T-cell (primary cell): ENCODE measurements at regions not wholly inside any gene's neighbourhood (a gene's known extent, or its start where the extent isn't known, plus 50 kb on each side); places are given as distances from the start of the nearest gene placed in this dataset.

ENCODE experiments used
- ATAC-seq, 4 experiments: fragments of 200-7000 bp in 3 of 4; fragments of 150-1000 bp in 1 of 4; cut with Tn5 transposase; replicated peaks in 1 of 4; 1 replicate in 3 of 4; 2 replicates in 1 of 4; pipeline ENCODE4 v1.10.0; 2021; ENCODE audit warnings: moderate library complexity in 3 of 4, mild to moderate bottlenecking in 2 of 4, moderate number of reproducible peaks in 1 of 4
- CTCF ChIA-PET, 2 donors: fragments of 300-600 bp; sonication (Branson Sonifier 250); formaldehyde crosslinking; loops; one replicate each; lab custom pipeline; 2022; ENCODE audit warnings: antibody characterized with exemption in 2 of 2; lab: Charles Lee
- POLR2A ChIA-PET, 2 donors: fragments of 300-600 bp; sonication (Branson Sonifier 250); formaldehyde crosslinking; loops; one replicate each; lab custom pipeline; 2022; ENCODE audit warnings: antibody characterized with exemption in 2 of 2; lab: Charles Lee
- DNase-seq, 35 experiments: peaks; one replicate each; pipeline versions ENCODE4 v3.0.0 to v3.0.0-alpha.2; 2013 to 2023
- H3K27ac ChIP-seq: one replicate; pipeline ENCODE4 v1.5.1; 2013; ENCODE audit warnings: low read length
- H3K27me3 ChIP-seq, 2 experiments: replicated peaks in 1 of 2; 1 replicate in 1 of 2; 2 replicates in 1 of 2; pipeline versions ENCODE4 v1.6.1 to v1.7.0; 2013; ENCODE audit warnings: low read length in 1 of 2, mixed read lengths in 1 of 2; ENCODE audit not compliant: control insufficient read depth in 2 of 2, insufficient read depth in 2 of 2; ENCODE audit errors: extremely low read depth in 1 of 2
- H3K36me3 ChIP-seq, 2 donors: 1 replicate in 1 of 2; 2 replicates in 1 of 2; pipeline versions ENCODE4 v1.6.1 to v1.7.0; 2013; ENCODE audit warnings: low read length in 1 of 2; ENCODE audit not compliant: control insufficient read depth in 2 of 2, insufficient read depth in 1 of 2; ENCODE audit errors: extremely low read depth in 1 of 2
- H3K4me1 ChIP-seq, 2 experiments: 1 replicate in 1 of 2; 2 replicates in 1 of 2; pipeline versions ENCODE4 v1.6.1 to v1.7.0; 2013; ENCODE audit warnings: low read length in 2 of 2, mixed read lengths in 1 of 2; ENCODE audit not compliant: insufficient read depth in 2 of 2, control insufficient read depth in 1 of 2; ENCODE audit errors: extremely low read depth in 1 of 2
- H3K4me3 ChIP-seq, 2 donors: 1 replicate in 1 of 2; 2 replicates in 1 of 2; pipeline versions ENCODE4 v1.5.1 to v1.7.0; 2013; ENCODE audit warnings: mild to moderate bottlenecking in 2 of 2, low read length in 1 of 2, moderate library complexity in 1 of 2; ENCODE audit not compliant: control insufficient read depth in 1 of 2; ENCODE audit errors: extremely low read depth in 1 of 2
- H3K9me3 ChIP-seq: 2 replicates; pipeline ENCODE4 v1.7.0; 2013
- H3K27ac Mint-ChIP-seq, 2 donors: one replicate each; pipeline ENCODE4 v1.8.0; 2020 to 2021; ENCODE audit warnings: mild to moderate bottlenecking in 2 of 2, mixed read lengths in 2 of 2
- H3K27me3 Mint-ChIP-seq, 2 donors: one replicate each; pipeline ENCODE4 v1.8.0; 2021 to 2022; ENCODE audit warnings: mixed read lengths in 2 of 2
- H3K36me3 Mint-ChIP-seq: one replicate; pipeline ENCODE4 v1.8.0; 2021; ENCODE audit warnings: mixed read lengths
- H3K4me1 Mint-ChIP-seq, 3 donors: one replicate each; pipeline ENCODE4 v1.8.0; 2020 to 2022; ENCODE audit warnings: mixed read lengths in 3 of 3, mild to moderate bottlenecking in 1 of 3
- H3K4me3 Mint-ChIP-seq, 3 donors: one replicate each; pipeline ENCODE4 v1.8.0; 2020 to 2022; ENCODE audit warnings: mild to moderate bottlenecking in 3 of 3, mixed read lengths in 3 of 3, moderate library complexity in 3 of 3
- H3K9me3 Mint-ChIP-seq, 3 donors: one replicate each; pipeline ENCODE4 v1.8.0; 2020 to 2022; ENCODE audit warnings: mixed read lengths in 3 of 3
- WGBS: methylation state at CpG from one replicate; pipeline ENCODE4 v1.1.5; 2013; ENCODE audit warnings: missing lambda C conversion rate; ENCODE audit not compliant: insufficient coverage; 5-methylcytosine and 5-hydroxymethylcytosine counted together

DNA sequence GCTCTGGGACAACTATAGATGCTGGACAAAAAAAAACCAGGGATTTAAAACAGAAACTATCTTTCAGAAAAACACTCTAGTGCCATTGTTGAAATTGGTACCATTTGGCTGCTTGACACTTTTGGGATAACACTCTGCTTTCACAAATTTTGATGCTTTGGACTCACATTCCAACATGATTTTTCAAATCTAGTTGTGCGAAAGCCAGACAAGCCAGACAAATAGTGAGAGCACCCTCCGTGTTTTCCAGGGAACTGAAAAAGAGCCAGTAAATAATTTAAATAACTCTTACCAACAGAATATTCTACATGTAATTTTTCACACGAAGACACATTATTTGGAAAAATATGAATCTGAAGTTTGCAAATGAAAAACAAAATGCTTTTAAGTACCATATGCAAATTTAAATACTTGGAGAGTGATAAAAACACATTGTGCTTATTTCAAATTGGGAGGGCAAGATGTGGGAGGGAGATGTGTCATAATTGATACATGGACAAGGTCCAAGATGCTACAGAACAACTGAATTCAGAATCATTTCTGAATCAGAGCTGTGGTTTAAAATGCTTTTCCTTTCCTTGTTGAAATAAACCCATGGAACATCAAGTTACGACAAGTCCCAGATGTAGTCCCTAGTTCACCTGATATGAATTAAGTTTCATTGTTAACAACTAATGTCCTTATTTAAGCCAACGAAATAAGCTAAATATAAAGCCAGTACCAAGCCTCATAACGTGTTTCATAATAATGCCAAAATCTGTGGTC lies 144.2 kb upstream of the SOX2 start:
- H3K4me3 Mint-ChIP-seq: no peak overlapping the region
- CTCF ChIA-PET: no interaction called here
- H3K27ac Mint-ChIP-seq: no peak overlapping the region
- Histone ChIP-seq H3K4me1 (no peaks in the 10 kb centered on the region), H3K9me3 (no peaks in the 10 kb centered on the region), H3K27ac (no peak overlapping the region), H3K36me3 (no peaks in the 10 kb centered on the region), H3K4me3 (no peak overlapping the region), H3K27me3 (no peaks in the 10 kb centered on the region)
- H3K27me3 Mint-ChIP-seq: no peaks in the 10 kb centered on the region
- DNase-seq (no peak), ATAC-seq (no peak)
- POLR2A ChIA-PET: no interaction called here
- no peaks in the 10 kb centered on the region for H3K4me1 Mint-ChIP-seq
- WGBS: no CpG with 5 or more reads among the region's 6 CpGs
- H3K36me3 Mint-ChIP-seq: no peaks in the 10 kb centered on the region
- H3K9me3 Mint-ChIP-seq: peaks cover 3 to 8% (median 5%) of the 10 kb centered on the region in 3 donors

GRCh38 chr3:181565416-181565815 lies 146.3 kb upstream of the SOX2 start:
- H3K36me3 Mint-ChIP-seq: no peaks in the 10 kb centered on the region
- no peak overlapping the region for H3K4me3 Mint-ChIP-seq
- H3K9me3 Mint-ChIP-seq: peaks cover 5 to 10% (median 10%) of the 10 kb centered on the region in 3 donors
- no peaks in the 10 kb centered on the region for H3K36me3 ChIP-seq
- H3K4me1 ChIP-seq: no peaks in the 10 kb centered on the region
- ChIA-PET POLR2A (no interaction called here), CTCF (no interaction called here)
- no peak for ATAC-seq
- no peak overlapping the region for H3K27ac ChIP-seq
- H3K4me1 Mint-ChIP-seq: no peaks in the 10 kb centered on the region
- no peak overlapping the region for H3K27ac Mint-ChIP-seq
- H3K27me3 ChIP-seq: no peaks in the 10 kb centered on the region
- H3K9me3 ChIP-seq: no peaks in the 10 kb centered on the region
- WGBS: no CpG with 5 or more reads among the region's 3 CpGs
- no peak for DNase-seq
- no peak overlapping the region for H3K4me3 ChIP-seq
- no peaks in the 10 kb centered on the region for H3K27me3 Mint-ChIP-seq

GRCh38 chr3:181564222-181564621 lies 147.5 kb upstream of the SOX2 start:
- no peak overlapping the region for H3K4me3 Mint-ChIP-seq
- Histone ChIP-seq H3K27ac (no peak overlapping the region), H3K4me3 (no peak overlapping the region), H3K36me3 (no peaks in the 10 kb centered on the region), H3K4me1 (no peaks in the 10 kb centered on the region), H3K27me3 (no peaks in the 10 kb centered on the region), H3K9me3 (no peaks in the 10 kb centered on the region)
- H3K9me3 Mint-ChIP-seq: peaks cover 0 to 10% (median 3%) of the 10 kb centered on the region in 3 donors
- ChIA-PET POLR2A (no interaction called here), CTCF (no interaction called here)
- H3K27ac Mint-ChIP-seq: no peak overlapping the region
- H3K4me1 Mint-ChIP-seq: no peaks in the 10 kb centered on the region
- DNase-seq (no peak), ATAC-seq (no peak)
- no peaks in the 10 kb centered on the region for H3K27me3 Mint-ChIP-seq
- WGBS: no CpG with 5 or more reads among the region's 1 CpG
- no peaks in the 10 kb centered on the region for H3K36me3 Mint-ChIP-seq

DNA sequence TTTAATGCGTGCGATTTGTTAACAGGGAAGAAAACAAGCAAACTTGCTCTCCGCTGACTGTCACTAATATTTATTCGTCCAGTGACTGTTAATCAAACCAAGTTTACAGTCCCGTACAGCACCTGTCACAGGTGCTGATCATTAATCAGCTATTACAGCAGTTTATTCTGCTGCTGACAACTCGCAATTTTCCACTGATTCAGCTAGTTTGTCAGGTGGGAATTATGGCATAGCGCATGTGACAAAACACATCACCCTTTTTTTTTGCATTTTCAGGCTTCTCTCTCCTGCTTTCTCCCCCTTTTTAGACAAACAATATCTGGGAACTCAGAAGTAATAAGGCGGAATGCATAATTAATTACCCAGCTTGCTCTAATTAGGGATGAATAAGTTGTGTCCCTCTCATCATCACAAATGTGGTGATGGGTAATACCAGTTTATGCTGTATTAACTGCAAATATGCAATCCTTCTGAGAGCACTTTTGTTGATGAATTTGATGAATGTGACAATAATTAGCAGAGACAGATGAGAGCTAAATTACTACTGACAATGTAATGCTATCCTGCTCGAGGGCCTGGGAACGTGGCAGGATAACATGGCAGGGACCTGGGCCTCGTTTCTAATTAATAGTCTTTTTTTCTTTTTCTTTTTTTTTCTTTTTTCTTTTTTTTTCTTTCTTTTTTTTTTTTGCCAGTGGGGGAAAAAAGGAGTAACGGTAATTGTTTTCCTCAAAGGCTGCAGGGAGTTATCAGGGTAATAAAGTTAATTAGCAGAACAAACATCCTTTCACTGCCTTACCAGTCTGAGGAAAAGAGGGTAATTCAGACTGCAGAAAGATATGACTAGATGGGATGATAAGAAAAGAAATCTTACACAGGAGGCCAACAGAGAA lies 150.3 kb upstream of the SOX2 start:
- no peaks in the 10 kb centered on the region for H3K4me1 ChIP-seq
- Mint-ChIP-seq H3K4me1 (no peaks in the 10 kb centered on the region), H3K9me3 (peaks cover 6 to 14% (median 11%) of the 10 kb centered on the region in 3 donors), H3K4me3 (no peak overlapping the region), H3K27ac (no peak overlapping the region), H3K27me3 (no peaks in the 10 kb centered on the region), H3K36me3 (no peaks in the 10 kb centered on the region)
- H3K27me3 ChIP-seq: no peaks in the 10 kb centered on the region
- H3K27ac ChIP-seq: no peak overlapping the region
- ChIA-PET CTCF (no interaction called here), POLR2A (no interaction called here)
- 94% methylated on average over 6 of the region's 12 CpGs for WGBS
- H3K4me3 ChIP-seq: no peak overlapping the region
- H3K36me3 ChIP-seq: no peaks in the 10 kb centered on the region
- DNase-seq (no peak), ATAC-seq (no peak)
- no peaks in the 10 kb centered on the region for H3K9me3 ChIP-seq

- H3K4me3 Mint-ChIP-seq: no peak overlapping the region
- Histone ChIP-seq H3K4me1 (no peaks in the 10 kb centered on the region), H3K27ac (no peak overlapping the region), H3K9me3 (no peaks in the 10 kb centered on the region), H3K4me3 (no peak overlapping the region), H3K27me3 (no peaks in the 10 kb centered on the region), H3K36me3 (no peaks in the 10 kb centered on the region)
- H3K27ac Mint-ChIP-seq: no peak overlapping the region
- CTCF ChIA-PET: no interaction called here
- peaks cover 6 to 11% (median 11%) of the 10 kb centered on the region in 3 donors for H3K9me3 Mint-ChIP-seq
- WGBS: no CpG with 5 or more reads among the region's 2 CpGs
- H3K27me3 Mint-ChIP-seq: no peaks in the 10 kb centered on the region
- ATAC-seq (no peak), DNase-seq (no peak)
- no peaks in the 10 kb centered on the region for H3K36me3 Mint-ChIP-seq
- POLR2A ChIA-PET: interaction anchor here in 1 of 2 donors (0.6 kb wide), 1 partner anchor 1182 kb away, joined by 3 read pairs; no protein-coding TSS in a partner anchor
- no peaks in the 10 kb centered on the region for H3K4me1 Mint-ChIP-seq
Measured at GRCh38 chr3:181558870-181559269, 152.9 kb upstream of the SOX2 start.

GRCh38 chr3:181555681-181556080 lies 156.0 kb upstream of the SOX2 start:
- H3K9me3 Mint-ChIP-seq: peaks cover 7 to 13% (median 10%) of the 10 kb centered on the region in 3 donors

More at GRCh38 chr3:181555681-181556080, 156.0 kb upstream of the SOX2 start:
- Histone ChIP-seq H3K4me1 (no peaks in the 10 kb centered on the region), H3K9me3 (no peaks in the 10 kb centered on the region), H3K27ac (no peak overlapping the region), H3K4me3 (no peak overlapping the region), H3K27me3 (no peaks in the 10 kb centered on the region), H3K36me3 (no peaks in the 10 kb centered on the region)
- no peak for ATAC-seq
- DNase-seq: no peak
- Mint-ChIP-seq H3K4me1 (no peaks in the 10 kb centered on the region), H3K4me3 (no peak overlapping the region), H3K27me3 (no peaks in the 10 kb centered on the region), H3K36me3 (no peaks in the 10 kb centered on the region), H3K27ac (no peak overlapping the region)
- POLR2A ChIA-PET: interaction anchor here in 1 of 2 donors (0.6 kb wide), 1 partner anchor 1681 kb away, joined by 4 read pairs; no protein-coding TSS in a partner anchor
- CTCF ChIA-PET: no interaction called here
- no CpG with 5 or more reads among the region's 3 CpGs for WGBS
